SK-N-SH (cell line): ENCODE measurements at regions not wholly inside any gene's neighbourhood (a gene's known extent, or its start where the extent isn't known, plus 50 kb on each side); places are given as distances from the start of the nearest gene placed in this dataset.

ENCODE experiments used
- CTCF ChIA-PET: fragments of 300-600, 350-600 bp; formaldehyde crosslinking; extraction: SDS; loops from one replicate; lab custom pipeline; 2021; lab: Yijun Ruan, JAX
- POLR2A ChIA-PET: fragments of 350-600 bp; sonication (Branson Sonifier 250); formaldehyde crosslinking; extraction: SDS; loops from one replicate; lab custom pipeline; 2020; ENCODE audit warnings: antibody characterized with exemption, inconsistent platforms; lab: Yijun Ruan, JAX
- DNase-seq: peaks from one replicate; pipeline ENCODE4 v3.0.0; 2012
- H2AFZ ChIP-seq: fragments of 200-600 bp; sonication (generic); 2 replicates; pipeline ENCODE4 v1.8.1; 2016; ENCODE audit warnings: antibody characterized with exemption, mild to moderate bottlenecking, low read depth
- H3F3A ChIP-seq: fragments of 200-600 bp; sonication (generic); replicated peaks from 2 replicates; pipeline ENCODE3; 2016; ENCODE audit warnings: antibody characterized with exemption, mild to moderate bottlenecking; ENCODE audit not compliant: insufficient read depth
- H3K27ac ChIP-seq, 2 experiments: fragments of 200-500 bp in 1 of 2; fragments of 200-600 bp in 1 of 2; sonication (Bioruptor generic) in 1 of 2; sonication (generic), shearing (Covaris generic) in 1 of 2; 2 replicates each; pipeline versions ENCODE4 v1.5.1 to v1.6.1; 2014 to 2016; ENCODE audit warnings: low read depth in 2 of 2, inconsistent platforms in 1 of 2, low read length in 1 of 2, mild to moderate bottlenecking in 1 of 2, mixed read lengths in 1 of 2
- H3K27me3 ChIP-seq: fragments of 200-600 bp; sonication (generic), shearing (Covaris generic); 2 replicates; pipeline ENCODE4 v1.6.1; 2016; ENCODE audit warnings: mixed run types; ENCODE audit not compliant: insufficient read depth
- H3K36me3 ChIP-seq, 2 experiments: fragments of 200-500 bp in 1 of 2; fragments of 200-600 bp in 1 of 2; sonication (Bioruptor generic) in 1 of 2; sonication (generic) in 1 of 2; replicated peaks in 1 of 2; 2 replicates each; pipeline versions ENCODE3 to v1.5.1; 2014 to 2016; ENCODE audit warnings: low read length in 1 of 2, mild to moderate bottlenecking in 1 of 2; ENCODE audit not compliant: insufficient read depth in 2 of 2, control insufficient read depth in 1 of 2
- H3K4me1 ChIP-seq, 2 experiments: fragments of 200-500 bp in 1 of 2; fragments of 200-600 bp in 1 of 2; sonication (Bioruptor generic) in 1 of 2; sonication (generic), shearing (Covaris generic) in 1 of 2; 2 replicates each; pipeline versions ENCODE4 v1.5.1 to v1.6.1; 2014 to 2016; ENCODE audit warnings: low read depth in 1 of 2, low read length in 1 of 2, mixed run types in 1 of 2; ENCODE audit not compliant: insufficient read depth in 2 of 2, control insufficient read depth in 1 of 2
- H3K4me2 ChIP-seq: fragments of 200-600 bp; sonication (generic), shearing (Covaris generic); 2 replicates; pipeline ENCODE4 v1.6.1; 2017; ENCODE audit warnings: mixed run types
- H3K4me3 ChIP-seq, 2 experiments: fragments of 200-500 bp in 1 of 2; fragments of 200-600 bp in 1 of 2; sonication (Bioruptor generic) in 1 of 2; sonication (generic), shearing (Covaris generic) in 1 of 2; 2 replicates each; pipeline versions ENCODE4 v1.5.1 to v1.8.1; 2014 to 2016; ENCODE audit warnings: low read depth in 2 of 2, inconsistent platforms in 1 of 2, low read length in 1 of 2, mild to moderate bottlenecking in 1 of 2, mixed read lengths in 1 of 2, moderate library complexity in 1 of 2
- H3K79me2 ChIP-seq: fragments of 200-600 bp; sonication (generic); 2 replicates; pipeline ENCODE4 v1.8.1; 2017; ENCODE audit warnings: mild to moderate bottlenecking; ENCODE audit not compliant: insufficient read depth
- H3K9ac ChIP-seq: fragments of 200-600 bp; sonication (generic); 2 replicates; pipeline ENCODE4 v1.6.1; 2017; ENCODE audit warnings: mixed run types
- H3K9me2 ChIP-seq: fragments of 200-600 bp; sonication (generic); 2 replicates; pipeline ENCODE4 v1.6.1; 2017; ENCODE audit warnings: mixed run types
- H3K9me3 ChIP-seq: fragments of 200-600 bp; sonication (generic); 2 replicates; pipeline ENCODE4 v1.6.1; 2017; ENCODE audit warnings: mixed run types, mild to moderate bottlenecking, moderate library complexity
- H4K20me1 ChIP-seq: fragments of 200-600 bp; sonication (generic); 2 replicates; pipeline ENCODE4 v1.6.1; 2017; ENCODE audit warnings: mild to moderate bottlenecking, mixed run types; ENCODE audit not compliant: insufficient read depth
- EP300 ChIP-seq, 2 experiments: IDR thresholded peaks; 2 replicates each; pipeline versions ENCODE4 v1.4.0 to v1.6.1; 2012; ENCODE audit warnings: borderline replicate concordance in 1 of 2, low read depth in 1 of 2, low read length in 1 of 2
- GABPA ChIP-seq: IDR thresholded peaks from 2 replicates; pipeline ENCODE4 v1.4.0; 2012; ENCODE audit warnings: low read depth, mild to moderate bottlenecking
- GATA2 ChIP-seq: sonication (generic); formaldehyde crosslinking; IDR thresholded peaks from 2 replicates; pipeline ENCODE4 v1.5.0; 2020; ENCODE audit warnings: mild to moderate bottlenecking, missing genetic modification reagents
- IRF3 ChIP-seq: fragments of 150-350 bp; IDR thresholded peaks from 2 replicates; pipeline ENCODE4 v1.6.1; 2016; ENCODE audit warnings: mild to moderate bottlenecking, low read depth, low read length
- MEF2A ChIP-seq: IDR thresholded peaks from 2 replicates; pipeline ENCODE4 v1.4.0; 2012; ENCODE audit warnings: low read depth, borderline replicate concordance
- NRF1 ChIP-seq: IDR thresholded peaks from 2 replicates; pipeline ENCODE4 v1.6.1; 2012; ENCODE audit warnings: low read depth, mild to moderate bottlenecking, low read length
- POLR2AphosphoS5 ChIP-seq: IDR thresholded peaks from 2 replicates; pipeline ENCODE4 v1.6.1; 2012; ENCODE audit warnings: low read depth, low read length
- SIN3A ChIP-seq: IDR thresholded peaks from 2 replicates; pipeline ENCODE4 v1.6.1; 2012; ENCODE audit warnings: low read depth, mild to moderate bottlenecking, low read length, moderate library complexity, borderline replicate concordance
- TCF12 ChIP-seq: IDR thresholded peaks from 2 replicates; pipeline ENCODE4 v1.4.0; 2012
- ZBTB33 ChIP-seq: IDR thresholded peaks from 2 replicates; pipeline ENCODE4 v1.4.0; 2012; ENCODE audit warnings: low read depth, borderline replicate concordance
- WGBS: methylation state at CpG from one replicate; pipeline ENCODE4 v1.1.6; 2017; ENCODE audit warnings: low lambda C conversion rate; 5-methylcytosine and 5-hydroxymethylcytosine counted together
- TF ChIP-seq, protein P1 (sequence below): IDR thresholded peaks from 2 replicates; pipeline ENCODE4 v1.4.0; 2012; ENCODE audit warnings: low read depth, borderline replicate concordance

DNA sequence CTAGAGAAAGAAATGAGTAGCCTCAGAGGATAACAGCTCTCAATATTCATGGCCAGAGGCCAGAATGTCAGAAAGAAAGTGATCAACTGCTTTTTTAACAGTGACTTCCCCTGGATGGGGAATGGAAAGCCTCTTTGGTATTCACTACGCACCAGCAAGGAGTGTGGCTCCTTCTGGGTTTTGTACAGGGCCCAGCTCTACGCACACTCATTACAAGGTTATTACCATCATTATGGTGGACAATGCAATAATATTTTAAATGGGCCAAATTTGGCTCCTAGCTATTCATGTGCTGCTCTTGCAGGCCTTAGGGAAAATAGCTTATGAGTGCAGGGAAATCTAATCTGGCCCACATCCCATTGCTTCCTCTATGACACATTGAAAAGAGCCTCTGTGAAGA is 1149.5 kb upstream of the FANCL start:
- Histone ChIP-seq H3K27ac (no peak overlapping the region), H3F3A (no peaks in the 10 kb centered on the region), H3K36me3 (no peaks in the 10 kb centered on the region), H3K4me1 (no peaks in the 10 kb centered on the region), H3K27me3 (no peaks in the 10 kb centered on the region), H3K79me2 (no peaks in the 10 kb centered on the region), H3K4me2 (no peak overlapping the region), H3K9me3 (no peaks in the 10 kb centered on the region), H3K9me2 (no peaks in the 10 kb centered on the region), H3K9ac (no peak overlapping the region), H2AFZ (no peak overlapping the region), H3K4me3 (no peak overlapping the region), H4K20me1 (no peaks in the 10 kb centered on the region)
- TF ChIP-seq GABPA (no peak), GATA2 (CRISPR knock-in tag) (no peak), IRF3 (no peak), EP300 (IDR thresholded peaks at IDR 0.05; ENCODE audit: borderline replicate concordance in 1 of 2, low read depth in 1 of 2, low read length in 1 of 2) (no peak), SIN3A (no peak), TCF12 (no peak), NRF1 (no peak), POLR2AphosphoS5 (no peak), MEF2A (no peak)
- TF ChIP-seq, protein P1, sequence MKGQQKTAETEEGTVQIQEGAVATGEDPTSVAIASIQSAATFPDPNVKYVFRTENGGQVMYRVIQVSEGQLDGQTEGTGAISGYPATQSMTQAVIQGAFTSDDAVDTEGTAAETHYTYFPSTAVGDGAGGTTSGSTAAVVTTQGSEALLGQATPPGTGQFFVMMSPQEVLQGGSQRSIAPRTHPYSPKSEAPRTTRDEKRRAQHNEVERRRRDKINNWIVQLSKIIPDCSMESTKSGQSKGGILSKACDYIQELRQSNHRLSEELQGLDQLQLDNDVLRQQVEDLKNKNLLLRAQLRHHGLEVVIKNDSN: no peak
- ChIA-PET CTCF (no interaction called here), POLR2A (no interaction called here)
- no peak for DNase-seq
- WGBS: 41% methylated on average over 2 of the region's 2 CpGs

GRCh38 chr2:59389240-59389639 is 1148.1 kb upstream of the FANCL start:
- CTCF ChIA-PET: interaction anchor here (0.6 kb wide), 1 partner anchor 1306 kb away, joined by 3 read pairs; no protein-coding TSS in a partner anchor
- H3K4me2 ChIP-seq: no peak overlapping the region
- H3K4me1 ChIP-seq: no peaks in the 10 kb centered on the region
- no peak overlapping the region for H3K4me3 ChIP-seq
- no peak for DNase-seq
- H3K9ac ChIP-seq: no peak overlapping the region
- no peaks in the 10 kb centered on the region for H3K27me3 ChIP-seq
- WGBS: 13% methylated on average over 1 of the region's 1 CpG
- H3K36me3 ChIP-seq: no peaks in the 10 kb centered on the region
- H2AFZ ChIP-seq: no peak overlapping the region
- TF ChIP-seq IRF3 (no peak), ZBTB33 (no peak)
- POLR2A ChIA-PET: no interaction called here
- H3K79me2 ChIP-seq: no peaks in the 10 kb centered on the region
- H3K9me3 ChIP-seq: no peaks in the 10 kb centered on the region
- H3F3A ChIP-seq: no peaks in the 10 kb centered on the region
- no peak overlapping the region for H3K27ac ChIP-seq
- no peaks in the 10 kb centered on the region for H4K20me1 ChIP-seq
- H3K9me2 ChIP-seq: no peaks in the 10 kb centered on the region
